Activated CD8-positive, alpha-beta memory T cell treated with anti-CD3 and anti-CD28 coated beads, Interleukin-2, amount 50 U/mL, for 24 hours (primary cell): ENCODE measurements at regions not wholly inside any gene's neighbourhood (a gene's known extent, or its start where the extent isn't known, plus 50 kb on each side); places are given as distances from the start of the nearest gene placed in this dataset.
"Not testable (repeated sequence)": the region's sequence is repeated elsewhere in the genome, so short reads cannot be mapped to it uniquely, and the experiment has no call there.

ENCODE experiments used
- DNase-seq: peaks from one replicate; pipeline ENCODE4 v3.0.0-alpha.2; 2020; ENCODE audit errors: extremely low read depth

DNA sequence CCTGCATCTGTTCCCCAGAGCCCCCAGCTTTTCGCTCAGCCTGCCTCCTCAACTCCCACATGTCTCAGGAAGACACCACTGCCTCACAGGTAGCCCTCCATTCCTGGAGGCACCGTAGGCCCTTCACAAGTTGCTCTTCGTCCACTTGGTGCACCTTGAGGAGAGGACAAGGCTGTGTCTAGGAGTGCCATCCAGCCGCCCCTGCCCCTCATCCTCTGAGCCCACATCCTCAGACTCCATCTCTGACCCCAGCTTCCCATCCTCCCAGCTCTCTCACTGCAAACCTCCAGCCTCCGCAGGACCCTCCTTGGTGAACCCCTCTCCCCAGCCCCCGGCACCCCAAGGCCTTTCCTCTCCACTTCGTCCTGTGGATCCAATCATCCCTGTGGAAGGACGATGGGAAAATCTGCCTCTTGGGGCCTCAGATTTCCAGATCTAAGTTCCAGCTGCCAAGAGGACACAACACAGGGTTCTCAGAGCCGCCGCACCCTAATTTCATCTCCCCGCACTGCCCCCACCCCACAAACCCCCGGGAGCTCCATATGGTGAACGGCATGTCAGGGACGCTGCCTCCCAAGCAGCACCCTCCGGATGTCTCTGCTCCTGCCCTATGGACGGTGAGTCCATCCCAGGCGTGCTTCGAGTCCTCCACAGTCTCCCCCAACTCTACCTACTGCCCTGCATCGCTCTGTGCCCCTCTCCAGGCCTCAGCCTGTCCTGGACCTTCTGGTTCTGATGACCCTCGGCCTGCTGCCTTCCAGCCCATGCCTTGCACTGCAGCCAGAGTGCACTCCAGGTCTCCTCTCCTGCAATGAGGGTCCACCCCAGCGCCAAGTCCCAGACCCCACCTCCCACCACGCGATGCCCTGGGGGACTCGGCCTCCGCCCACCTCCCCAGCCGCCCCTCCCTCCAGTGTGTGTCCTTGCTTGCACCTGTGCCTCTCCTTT lies 314.1 kb upstream of the DIO3 start:
- DNase-seq = no peak

DNA sequence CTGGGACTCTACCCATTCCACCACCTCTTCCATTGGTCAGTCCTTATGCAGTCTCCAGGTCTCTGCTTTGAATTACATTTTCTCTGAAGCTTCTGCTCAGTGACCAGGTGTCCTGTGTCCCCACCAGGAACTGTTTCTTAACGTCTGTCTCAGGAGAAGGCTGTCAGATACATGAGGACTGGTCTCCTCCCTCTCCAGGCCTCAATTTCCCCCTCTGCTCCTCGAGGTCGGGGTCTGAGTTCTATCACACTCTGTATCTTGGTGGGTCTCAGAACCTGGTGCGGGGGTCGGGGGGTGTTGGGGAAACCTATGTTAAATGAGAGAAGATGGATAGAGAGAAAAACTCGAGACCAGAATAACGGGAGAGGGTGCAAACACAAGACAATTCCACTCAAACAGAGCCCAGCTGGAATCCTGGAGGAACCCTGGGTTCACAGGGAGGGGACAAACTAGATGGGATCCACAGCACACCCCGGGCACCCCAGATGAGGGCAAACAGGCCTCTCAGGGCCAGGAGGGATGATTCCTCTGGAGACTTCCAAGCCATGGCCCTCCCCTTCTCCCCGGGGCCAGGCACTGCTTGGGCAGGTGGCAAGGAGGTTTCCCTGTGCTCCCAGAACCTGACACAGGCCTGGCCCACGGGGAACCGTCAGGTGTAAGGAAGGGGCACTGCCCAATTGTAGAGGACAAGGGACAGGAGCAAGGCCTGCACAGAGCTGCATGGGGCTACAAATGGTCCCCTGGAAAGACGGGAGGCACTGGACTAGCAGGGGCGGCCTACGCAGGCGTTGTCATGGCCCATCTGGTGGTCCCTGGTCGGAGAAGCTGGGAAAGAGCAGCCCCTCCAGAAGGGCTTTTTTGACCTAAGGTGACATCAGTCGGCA lies 313.2 kb upstream of the DIO3 start:
- DNase-seq = no peak

DNA sequence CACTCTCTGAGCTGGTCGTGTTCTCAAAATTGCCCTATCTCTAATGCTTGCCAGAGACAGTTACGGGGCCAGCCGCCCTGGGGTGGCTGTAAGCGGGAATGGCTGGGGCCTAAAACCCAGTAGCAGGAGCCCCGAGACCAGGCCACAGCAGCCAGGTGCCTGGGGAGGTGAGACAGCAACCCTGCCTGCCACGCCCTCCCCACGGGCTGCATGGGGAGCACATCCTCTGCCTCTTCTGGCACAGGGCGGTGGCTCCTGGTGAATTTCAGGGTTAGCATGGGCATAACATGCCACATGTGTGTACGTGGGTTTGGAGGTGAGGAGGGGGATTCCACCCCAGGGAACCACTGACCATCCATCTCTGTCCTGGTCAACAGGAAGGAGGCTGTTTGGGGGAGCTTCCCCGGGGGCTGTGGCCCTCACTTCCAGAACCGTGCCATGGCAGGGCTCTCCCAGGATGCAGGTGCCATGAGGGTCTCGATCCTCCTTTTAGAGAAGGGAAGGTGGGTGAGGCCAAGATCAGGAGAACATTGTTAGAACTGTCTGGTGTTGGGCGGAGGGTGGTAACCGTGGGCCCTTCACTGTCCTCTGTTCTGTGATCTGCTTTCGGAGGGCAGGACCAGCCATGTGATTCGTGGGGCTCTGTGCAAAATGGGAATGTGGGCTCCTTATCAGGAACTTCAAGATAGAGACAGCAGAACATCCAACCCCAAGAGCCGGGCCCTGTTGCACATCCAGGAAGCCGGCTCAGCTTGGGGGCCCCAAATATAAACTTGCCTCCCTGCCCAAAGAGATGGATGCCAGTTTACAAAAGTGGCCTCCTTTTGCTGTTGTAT lies 312.2 kb upstream of the DIO3 start:
- DNase-seq = no peak

DNA sequence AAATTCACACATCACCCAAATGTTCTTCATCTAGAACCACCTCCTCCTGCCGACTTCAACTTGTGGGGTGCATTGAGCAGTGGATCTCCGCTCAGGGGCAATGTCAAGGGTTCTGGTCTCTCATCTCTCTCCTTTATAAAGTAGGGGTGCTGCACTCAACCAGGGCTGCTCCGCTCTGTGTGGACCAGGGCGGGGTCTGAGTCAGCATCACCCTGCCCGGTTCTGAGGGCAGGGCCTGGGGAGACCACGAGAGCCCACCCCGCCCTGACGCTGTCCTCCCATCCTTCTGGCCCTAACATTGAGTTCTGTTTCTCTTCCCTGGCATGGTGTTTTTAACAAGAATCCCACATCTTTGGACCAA lies 311.6 kb upstream of the DIO3 start:
- DNase-seq = no peak

DNA sequence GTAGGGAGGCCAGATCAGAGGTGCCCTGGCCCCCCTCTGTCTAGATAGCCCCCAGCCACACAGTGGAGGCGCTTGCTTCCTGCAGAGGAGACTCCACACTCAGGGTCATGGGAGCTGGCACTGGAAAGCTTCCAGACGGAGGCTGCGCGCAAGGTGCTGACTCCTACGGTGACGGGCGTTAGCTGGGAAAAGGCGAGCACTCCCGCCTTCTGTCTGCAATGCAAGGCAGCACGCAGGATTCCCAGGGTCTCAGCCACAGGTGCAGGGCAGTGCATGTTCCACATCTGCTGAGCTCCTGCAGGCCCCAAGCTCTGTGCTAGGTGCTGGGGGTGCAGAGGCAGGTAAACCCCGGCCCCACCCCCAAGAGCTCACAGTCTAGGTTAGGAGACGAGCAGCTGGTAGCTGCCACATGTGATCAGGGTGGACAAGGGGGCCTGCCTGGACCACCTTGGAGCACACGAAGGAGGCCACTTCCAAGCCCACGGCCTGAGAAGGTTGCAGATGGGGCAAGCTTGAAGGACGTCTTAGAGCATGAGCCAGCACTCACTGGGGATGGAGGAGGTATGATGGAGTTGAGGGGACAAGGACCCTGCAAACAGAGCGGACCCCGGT lies 310.9 kb upstream of the DIO3 start:
- DNase-seq = no peak

DNA sequence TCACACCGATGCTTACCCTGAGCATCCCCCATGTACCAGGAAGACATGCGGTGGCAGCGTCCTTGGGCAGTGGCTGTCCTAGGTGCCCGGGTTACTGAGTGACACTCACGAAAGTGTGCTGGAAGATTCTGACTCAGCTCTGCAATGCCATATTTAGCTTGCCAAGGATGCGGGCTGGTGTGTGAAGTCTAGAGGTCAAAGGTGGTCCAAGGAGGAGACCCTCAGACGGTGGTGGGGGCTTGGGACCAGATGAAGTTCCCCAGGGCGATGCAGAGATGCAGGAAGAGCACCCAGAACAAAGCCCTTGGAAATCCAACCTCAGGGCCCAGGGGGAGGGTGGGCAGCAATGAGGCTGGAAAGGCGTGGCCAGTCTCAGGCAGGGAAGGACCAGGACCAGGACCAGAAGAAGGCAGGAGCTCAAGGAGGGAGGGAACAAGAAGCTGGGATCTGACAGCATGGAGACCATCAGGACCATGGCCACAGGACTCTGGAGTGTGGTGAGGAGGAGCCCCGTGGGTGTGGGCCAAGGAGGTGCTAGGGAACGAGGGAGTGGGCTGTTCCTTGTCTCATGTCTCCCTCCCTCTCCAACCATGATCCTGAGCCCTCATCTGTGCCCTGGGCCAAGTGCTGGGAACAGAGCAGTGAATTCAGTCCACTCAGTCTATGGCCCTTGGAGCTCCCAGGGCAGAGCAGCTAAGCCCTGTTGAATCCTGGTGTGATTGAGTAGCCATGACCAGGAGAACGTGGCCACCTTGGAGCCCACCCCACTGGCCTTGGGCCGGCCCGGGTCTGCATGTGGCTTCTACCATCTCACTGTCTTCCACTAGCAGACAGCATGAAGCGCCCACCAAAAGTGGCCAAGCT lies 310.1 kb upstream of the DIO3 start:
- DNase-seq = no peak

DNA sequence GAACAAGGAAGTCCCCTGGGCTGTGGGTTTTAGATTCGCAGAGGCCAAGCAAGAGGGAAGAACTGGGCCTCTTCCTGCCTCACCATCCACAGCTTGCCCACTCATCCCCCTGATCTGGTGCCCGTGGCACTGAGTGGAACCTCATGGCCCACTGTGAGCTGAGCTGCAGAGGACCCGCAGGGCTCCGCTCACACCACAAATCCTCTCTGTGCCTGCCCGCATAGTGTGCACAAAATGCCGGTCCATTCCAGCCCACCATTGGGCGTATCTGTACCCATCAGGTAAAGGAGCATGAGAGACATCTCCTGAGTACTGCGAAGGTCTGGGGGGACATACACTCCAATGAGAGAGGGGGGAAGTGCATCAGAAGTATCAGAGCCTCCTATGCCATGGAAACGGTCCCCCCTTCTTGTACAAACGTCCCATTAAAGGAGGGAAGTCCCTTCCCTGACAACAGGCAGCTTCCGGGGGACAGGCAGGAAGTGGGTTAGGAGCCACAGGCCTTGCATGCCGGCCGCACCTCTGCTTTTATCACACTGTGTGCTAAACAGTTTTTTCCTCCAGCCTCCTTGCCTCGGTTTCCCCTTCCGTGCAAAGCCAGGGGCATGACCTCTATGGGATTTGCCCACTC lies 309.4 kb upstream of the DIO3 start:
- DNase-seq = no peak

DNA sequence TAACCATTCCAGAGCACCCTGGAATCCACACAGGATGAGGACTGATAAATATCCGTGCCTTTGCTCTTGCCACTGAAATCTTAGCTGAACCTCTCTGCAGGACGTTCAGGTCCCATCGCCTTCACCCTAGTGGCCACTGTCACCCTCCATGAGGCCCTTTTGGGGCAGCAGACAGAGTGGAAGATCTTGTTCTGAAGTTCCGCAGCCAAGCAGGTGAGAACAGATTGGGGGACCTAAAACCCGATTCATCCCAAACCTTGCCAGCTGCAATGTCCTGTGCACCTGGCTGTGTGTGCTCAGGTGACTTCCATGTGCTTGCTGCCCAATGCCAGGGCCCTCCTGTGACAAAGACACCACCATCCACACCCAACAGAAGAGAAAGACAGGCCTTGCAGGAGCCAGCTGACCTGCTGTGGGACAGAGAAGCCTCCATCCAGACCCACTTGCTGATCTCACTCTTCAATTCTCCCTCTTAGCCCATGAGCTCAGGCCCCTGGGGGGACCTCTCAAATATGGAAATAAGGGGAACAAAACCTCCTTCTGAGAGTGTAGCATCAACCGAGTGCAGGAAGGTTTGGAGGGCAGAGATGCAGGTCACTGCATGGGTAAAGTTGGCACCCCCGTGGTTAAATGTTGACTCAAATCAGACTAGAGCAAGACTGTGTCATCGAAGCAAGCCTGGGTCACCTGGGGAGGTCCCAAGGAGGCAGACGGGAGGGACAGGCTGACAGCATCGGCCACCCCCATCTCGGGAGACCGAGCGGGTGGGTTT lies 308.7 kb upstream of the DIO3 start:
- DNase-seq = no peak

DNA sequence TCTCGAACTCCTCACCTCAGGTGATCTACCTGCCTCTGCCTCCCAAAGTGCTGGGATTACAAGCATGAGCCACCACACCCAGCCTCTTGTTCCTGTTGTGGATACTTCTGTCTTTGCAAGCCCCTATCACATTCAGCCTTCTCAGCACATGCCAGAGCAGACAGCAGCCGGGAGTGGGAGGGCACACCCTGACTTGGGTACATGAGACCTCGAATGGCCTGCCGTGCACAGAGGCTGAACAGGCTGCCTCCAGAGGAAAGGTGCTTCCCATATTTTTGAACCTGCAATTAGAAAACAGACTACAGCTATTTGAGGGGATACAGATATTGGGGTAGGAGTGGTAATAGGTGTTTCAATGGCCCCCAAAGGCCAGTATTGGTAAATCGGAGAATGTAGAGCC lies 307.3 kb upstream of the DIO3 start:
- no peak for DNase-seq

DNA sequence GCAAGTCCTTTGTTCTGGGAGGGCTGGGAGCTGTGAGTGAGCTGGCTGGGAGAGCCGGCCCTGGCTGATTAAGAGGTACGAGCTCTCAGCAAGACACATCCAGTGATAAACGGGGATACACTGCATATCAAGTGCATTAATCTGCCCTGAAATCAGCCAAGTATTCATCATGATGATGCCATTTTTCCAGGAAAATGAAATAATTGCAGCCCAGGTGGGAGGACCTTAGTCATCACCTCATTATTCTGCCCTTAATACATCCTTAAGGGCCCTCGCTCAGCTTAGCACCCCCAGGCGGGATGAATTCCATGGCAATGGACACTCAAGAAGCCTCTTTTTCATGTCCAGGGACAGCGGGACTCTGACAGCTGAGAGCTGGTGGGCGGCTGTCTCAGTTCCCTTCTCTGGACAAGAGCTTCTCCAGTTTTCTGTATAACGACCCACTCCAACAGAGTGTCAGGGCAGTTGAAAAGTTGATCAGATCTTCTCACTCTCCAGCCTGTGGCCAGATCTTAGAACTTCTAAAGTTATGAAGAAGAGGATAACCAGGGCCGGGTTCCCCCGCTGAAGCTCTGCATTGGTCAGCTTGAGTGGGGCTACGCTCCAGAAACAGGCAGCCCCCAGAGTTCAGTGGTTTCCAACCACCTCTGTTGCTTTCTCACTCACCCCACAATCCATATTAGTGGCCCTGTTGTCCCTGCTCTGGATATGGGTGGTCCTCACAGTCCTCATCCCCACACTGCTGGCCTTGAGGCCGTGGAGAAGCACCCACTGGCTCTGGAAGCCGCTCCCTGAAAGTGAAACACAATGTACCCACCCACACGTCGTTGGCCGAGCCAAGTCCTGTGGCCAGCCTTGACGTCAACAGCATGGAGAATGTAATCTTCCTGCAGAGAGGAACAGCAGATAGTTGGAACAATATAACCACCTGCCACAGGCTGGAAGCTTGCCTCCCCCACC lies 306.2 kb upstream of the DIO3 start:
- no peak for DNase-seq

DNA sequence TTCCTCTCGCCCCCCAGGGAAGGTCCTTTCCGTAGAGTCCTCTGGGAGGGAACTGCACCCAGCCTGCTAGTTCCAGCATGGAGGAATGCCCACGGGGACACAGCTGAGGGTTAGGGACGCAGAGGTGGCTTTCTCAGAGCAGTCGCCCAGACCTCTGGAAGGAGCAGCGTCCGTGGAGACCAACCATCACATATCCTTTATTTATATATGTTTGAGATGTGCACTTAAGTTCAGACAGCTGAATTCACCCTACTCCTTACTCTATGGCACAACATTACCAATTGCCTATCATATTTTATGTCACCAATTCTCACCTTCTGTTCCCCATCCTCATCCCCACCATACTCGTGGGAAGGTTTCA lies 305.6 kb upstream of the DIO3 start:
- DNase-seq = no peak

DNA sequence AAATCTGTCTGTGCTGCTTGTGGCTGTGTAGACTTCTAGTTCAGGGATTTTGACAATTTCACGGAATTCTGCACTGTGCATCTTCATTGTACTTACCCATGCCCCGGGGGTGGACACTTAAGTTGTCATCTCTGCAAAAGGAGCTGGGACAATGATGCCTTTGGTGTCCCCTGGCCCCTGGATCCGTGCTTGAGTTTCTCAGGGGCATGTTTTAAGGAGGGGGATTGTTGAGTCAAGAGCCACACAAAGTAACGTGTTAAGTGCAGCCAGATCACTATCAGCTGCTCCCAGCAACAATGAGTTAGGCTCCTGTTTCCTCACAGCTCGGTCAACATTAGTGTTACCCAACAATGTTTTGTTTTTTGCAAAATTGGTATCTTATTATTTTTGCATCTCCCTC lies 305.0 kb upstream of the DIO3 start:
- DNase-seq = no peak

DNA sequence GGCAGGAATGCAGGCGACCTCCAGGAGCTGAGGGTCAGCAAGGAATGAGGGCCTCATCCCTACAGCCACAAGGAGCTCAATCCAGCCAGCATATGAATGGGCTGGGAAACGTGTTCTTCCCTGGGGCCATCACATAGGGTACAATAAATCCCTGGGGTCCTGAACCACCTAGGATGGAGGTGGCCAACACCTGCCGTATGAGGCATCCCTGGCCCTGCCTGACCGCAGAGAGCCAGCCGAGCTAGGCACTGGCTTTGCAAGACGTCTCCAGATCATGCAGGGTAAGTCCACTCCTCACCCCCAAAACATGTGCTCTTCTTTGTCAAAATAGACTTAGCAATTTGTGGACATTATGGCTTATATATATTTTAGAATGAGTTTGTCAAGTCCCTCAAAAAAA lies 303.7 kb upstream of the DIO3 start:
- DNase-seq = no peak

DNA sequence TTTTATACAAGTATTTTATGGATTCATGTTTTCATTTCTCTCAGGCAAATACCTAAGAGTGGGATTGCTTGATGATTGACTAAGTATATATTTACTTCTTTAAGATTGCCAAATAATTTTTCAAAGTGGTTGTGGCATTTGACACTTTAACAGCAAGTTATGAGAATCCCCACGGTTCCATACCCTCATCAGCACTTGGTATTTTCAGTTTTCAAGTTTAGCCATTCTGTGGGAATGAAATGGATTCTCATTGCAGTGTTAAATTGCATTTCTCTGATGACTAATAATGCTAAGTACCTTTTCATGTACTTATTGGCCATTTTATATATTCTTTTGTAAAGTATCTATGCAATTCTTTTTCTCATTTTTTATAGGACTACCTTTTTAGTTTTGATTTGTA lies 301.5 kb upstream of the DIO3 start:
- no peak for DNase-seq

DNA sequence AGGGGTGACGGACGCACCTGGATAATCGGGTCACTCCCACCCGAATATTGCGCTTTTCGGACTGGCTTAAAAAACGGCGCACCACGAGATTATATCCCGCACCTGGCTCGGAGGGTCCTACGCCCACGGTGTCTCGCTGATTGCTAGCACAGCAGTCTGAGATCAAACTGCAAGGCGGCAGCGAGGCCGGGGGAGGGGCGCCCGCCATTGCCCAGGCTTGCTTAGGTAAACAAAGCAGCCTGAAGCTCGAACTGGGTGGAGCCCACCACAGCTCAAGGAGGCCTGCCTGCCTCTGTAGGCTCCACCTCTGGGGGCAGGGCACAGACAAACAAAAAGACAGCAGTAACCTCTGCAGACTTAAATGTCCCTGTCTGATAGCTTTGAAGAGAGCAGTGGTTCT lies 294.9 kb upstream of the DIO3 start:
- DNase-seq = not testable (repeated sequence)

DNA sequence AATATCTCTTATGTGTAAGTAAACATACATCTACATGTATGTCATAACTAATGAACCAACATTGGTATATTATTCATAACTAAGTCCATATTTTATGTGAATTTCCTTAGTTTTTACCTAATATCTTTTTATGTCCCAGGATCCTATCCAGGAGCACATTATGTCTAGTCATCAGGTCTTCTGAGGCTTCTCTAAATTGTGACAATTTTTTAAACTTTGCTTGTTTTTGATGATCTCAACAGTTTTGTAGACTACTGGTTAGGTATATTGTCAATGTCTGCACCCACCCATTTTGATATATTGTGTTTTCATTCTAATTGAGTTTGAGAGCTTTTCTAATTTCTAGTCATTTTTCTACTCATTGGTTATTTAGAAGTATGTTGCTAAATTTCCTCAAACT lies 288.2 kb upstream of the DIO3 start:
- no peak for DNase-seq

DNA sequence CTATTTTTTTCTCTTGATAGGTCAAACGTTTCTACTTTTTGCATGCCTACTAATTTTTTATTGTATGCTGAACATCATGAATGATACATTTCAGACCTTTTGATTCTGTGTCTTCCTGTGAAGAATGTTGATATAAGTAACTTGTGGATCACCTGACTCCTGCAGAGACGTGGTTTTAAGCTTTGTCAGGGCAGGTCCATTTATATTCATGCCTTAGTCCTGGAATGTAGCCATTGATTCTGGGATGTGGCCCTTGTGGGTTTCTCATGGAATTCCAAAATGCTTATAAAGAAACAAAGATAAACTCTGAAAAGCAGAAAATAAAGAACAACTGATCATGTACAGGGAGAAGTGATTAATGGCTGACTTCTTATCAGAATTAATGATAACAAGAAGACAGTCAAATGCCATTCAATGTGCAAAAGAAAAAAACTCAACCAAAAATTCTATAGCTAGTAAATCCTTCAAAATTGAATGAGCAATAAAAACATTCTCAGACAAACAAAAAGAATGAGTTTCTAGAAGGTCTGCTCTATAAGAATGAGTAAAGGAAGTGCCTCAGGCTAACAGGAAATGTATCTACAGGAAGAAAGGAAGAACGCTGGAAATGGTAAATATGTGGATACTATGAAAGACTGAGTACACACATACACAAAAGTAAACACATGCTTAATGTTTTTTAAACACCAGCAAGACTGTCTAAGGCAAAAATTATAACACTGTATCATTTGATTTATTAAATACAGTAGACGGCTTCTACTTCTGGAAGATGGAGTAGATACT lies 284.8 kb upstream of the DIO3 start:
- no peak for DNase-seq

DNA sequence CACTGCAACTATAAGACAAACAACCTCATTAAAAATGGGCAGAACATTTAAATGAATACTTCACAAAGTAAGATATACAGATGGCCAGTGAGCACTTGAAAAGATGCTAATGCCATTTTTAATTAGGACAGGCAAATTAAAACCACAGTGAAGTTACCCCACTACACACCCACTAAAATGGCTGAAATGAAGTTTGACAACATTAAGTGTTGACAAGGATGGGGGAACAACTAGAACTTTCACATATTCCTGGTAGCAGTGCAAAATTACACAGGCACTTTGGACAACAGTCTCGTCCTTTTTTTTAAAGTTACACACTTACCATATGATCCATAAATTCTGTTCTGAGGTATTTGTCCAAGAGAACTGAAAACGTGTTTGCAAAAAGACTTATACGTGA lies 278.9 kb upstream of the DIO3 start:
- DNase-seq = no peak
